Middle frontal gyrus (tissue), 1 donor: ENCODE measurements at regions not wholly inside any gene's neighbourhood (a gene's known extent, or its start where the extent isn't known, plus 50 kb on each side); places are given as distances from the start of the nearest gene placed in this dataset.

Experiments used
- DNase-seq: peaks from one replicate; pipeline ENCODE4 v3.0.0-alpha.2; 2015; ENCODE audit warnings: low spot score; ENCODE audit errors: extremely low spot score

DNA sequence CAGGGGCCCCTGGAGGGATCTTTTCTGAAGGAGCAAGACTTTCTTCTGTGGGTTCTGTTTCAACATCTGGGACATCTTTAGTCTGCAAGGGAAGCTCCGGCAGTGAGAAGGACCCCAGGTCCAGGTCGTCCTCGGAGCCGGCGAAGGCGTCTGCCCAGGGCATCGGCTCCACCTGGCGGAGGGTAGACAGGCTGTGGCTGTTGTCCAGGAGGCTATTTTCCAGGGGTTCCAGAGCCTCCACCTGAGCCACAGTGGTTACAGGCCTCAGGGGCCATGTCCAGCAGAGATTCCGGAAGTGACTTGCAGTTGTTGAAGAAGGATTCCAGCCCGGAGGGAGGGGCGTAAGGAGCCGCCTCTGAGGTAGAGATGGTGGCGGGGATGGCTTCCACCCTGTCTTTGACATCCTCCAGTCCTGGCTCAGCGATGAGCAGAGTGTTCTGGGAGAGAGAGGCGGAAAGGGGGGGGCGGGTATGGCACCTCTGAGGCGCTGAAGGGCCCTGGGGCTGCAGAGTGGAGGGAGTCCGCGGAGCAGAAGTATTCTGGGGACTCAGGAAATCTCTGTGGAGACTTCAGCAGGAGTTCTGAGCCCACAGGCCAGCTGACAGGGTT is 891.3 kb upstream of the LRRTM1 start:
- DNase-seq, result no peak

DNA sequence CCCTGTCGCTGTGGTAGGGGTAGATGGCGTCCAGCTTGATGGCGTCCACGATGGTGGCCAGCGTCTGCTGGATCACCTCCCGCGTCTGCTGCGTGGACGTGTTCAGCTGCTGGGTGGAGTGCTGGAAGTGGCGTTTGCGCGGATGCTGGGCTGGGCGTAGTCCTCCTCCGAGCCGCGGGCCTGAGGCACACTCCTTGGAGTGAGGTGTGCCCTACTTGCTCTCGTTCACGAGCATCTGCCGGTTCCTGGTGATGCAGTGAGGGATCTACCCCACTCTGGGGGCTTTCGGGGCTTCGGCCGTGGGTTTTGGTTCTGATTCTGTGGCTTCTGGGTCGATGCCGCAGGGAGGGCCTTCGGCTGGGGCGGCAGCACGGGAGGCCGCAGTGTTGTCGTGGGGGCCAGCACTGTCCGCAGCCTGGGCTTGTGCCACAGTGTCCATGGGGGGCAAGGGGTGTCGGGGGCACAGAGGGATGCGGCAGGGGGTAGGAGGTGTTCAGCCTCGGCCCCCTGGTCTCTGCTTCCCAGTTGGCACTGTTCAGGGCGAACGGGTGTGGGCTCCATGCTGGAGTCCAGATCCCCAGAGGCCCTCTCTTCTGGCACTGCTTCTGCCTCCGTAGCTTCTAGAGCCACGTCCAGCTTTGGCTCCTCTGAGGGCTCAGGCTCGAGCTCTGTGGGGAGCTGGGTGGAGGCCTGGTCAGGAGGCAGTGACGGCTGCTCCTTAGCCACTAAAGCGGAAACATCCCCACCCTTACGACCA is 890.6 kb upstream of the LRRTM1 start:
- no peak for DNase-seq

DNA sequence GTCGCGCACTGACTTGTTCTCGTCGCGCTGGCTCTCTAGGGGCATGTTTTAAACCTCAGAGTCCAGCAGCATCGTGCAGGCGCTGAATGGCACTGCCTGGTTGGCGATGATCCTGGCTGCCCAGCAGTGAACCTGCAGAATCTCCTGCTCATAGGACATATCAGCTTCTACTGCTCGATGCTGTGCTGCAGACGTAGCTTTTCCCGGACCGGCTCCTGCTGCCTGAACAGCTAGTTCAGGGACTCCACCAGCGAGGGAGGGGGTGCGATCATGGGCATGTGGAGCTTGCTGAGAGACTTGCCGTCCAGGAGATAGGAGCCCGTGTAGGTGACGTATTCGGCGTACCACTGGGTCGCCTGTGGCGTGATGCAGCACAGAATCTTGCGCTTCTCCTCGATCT is 890.0 kb upstream of the LRRTM1 start:
- DNase-seq, result no peak

DNA sequence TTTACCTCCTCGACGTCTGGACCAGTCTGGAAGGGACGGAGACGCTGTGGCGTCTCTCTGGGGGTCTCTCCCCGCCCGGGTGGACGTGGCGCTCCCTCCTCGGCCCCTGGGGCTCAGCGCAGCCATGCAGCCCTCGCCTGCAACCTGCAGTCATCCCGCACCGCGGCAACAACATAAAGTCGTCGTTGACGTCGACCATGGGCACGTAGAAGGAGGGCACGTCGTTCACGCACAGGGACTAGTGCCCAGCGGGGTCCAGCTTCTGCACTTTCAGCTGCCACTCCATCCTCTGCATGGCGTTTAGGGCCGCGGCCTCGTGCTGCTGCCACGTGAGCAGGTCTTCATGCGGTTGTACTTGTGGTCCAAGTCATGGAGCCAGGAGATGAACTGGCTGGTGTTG is 889.6 kb upstream of the LRRTM1 start:
- no peak for DNase-seq

DNA sequence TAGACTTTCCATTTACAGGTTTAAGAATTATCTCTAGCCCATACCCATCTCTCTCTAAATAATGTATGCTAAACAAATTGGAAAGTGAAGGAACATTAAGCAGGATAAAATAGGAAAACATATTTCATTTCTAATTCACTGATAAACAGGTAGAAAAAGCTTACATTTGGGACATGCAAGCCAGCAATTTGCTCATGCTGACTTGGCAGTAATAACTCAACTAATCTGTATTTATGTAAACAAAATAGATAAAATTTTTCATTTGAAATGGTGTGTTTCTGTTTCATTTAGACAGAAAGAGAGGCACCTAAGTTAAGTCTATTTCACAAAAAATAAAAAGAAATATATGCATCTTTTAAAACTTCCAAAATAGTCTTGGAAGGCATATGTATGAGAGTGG is 877.3 kb upstream of the LRRTM1 start:
- DNase-seq, result no peak

DNA sequence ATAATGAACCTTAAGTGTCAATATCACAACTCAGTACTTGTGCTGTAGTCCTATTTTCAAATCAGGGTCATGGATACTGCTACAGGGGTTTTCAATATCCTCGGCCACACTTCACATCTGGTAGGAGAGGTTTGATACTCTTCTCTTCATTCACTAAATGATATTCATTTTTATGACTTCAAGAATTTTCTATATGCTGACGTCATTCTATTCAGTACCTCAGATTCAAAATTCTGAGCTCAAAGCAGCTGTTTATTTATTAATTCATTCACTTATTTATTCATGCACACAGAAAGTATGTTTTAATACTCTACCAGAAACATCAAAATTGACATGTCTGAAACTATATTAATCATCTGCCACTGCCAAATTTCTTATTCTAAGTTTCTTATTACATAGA is 866.9 kb upstream of the LRRTM1 start:
- no peak for DNase-seq

DNA sequence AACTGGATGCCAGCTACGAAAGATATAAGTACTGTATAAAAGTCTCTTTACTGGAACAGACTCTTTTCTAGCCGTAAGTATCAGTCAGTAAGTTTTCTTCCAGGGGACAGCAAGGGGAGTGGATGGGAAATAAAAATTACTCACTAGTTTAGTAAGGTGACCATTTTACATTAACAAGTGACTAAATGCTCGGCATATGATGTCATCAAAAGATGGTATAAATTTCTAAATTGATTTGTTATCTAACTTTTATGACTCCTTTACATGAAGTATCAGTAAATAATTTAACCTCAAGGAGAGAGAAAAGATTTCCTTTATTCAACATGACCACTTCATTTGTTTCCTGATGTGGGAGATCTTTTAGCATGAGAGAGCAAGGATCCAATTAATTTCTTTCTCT is 859.0 kb upstream of the LRRTM1 start:
- DNase-seq, result no peak

DNA sequence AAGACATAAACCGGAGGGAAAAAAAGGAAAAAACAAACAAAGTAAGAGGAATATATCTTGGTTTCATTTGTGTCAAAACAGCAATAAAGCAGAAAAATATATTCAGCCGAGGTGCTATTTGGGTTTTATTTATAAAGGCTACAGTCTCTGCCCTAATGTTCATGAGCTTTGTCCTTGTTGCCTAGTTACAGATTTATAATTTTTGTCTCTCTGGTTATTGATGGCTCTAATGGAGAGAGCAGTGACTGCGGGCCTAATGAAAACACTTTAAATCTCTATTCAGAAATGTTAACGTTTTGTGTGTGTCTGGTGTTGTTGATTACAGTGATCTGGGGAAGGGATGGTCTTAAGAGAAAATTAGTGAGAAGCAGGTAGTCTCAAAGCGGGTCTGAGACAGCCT is 854.0 kb upstream of the LRRTM1 start:
- DNase-seq, result no peak

DNA sequence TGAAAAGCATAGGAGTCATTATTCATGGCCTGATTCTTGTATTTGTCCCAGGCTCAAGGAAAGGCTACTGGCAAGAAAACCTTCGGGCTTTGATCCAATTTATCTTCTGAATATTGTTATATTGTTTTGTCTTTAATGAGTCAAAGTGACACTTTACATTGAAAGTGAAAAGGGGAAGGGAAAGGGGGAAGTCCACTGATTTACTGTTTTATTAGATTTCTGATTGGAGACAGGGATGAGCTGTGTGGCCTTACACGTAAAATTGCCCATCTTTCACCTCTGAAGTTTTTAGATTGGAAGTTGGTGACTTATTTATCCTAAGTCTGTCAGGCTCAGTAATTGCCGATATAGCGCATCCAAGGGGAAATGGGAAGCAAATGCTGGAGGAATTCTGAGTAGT is 843.8 kb upstream of the LRRTM1 start:
- DNase-seq, result no peak

DNA sequence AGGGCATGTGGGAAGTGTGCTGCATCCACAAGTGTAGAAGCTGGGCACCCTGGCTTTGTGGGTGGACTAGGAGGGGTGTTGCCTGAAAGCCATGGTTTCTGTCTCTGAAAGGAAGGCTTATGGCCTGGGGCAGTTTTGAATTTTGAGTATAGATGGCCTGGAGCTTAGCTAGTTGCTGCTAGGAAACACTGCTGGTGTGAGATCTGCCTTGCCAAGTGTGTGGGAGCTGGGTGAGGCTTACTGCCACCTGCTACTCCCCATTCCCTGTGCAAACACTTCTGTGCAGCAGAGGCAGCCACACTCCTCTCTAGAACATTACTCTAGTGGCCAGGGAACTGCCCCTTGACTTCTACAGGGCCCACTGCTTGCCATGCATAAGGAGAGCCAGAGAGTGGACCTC is 831.7 kb upstream of the LRRTM1 start:
- DNase-seq, result no peak

DNA sequence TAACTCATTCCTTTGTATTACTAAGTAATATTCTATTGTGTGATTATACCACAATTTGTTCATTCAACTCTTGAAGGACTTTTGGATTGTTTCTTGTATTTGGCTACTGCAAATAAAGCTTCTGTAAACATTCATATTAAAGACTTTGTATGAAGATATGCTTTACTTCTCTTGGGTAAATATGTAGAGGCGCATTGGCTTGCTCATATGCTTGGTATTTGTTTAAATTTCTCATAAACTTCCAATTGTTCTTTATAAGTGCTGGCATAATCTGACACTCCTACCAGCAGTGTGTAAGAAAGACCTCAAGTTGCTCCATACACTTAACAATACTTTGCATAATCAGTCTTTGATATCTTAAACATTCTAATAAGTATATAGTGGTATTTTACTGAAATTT is 792.8 kb upstream of the LRRTM1 start:
- DNase-seq, result no peak

DNA sequence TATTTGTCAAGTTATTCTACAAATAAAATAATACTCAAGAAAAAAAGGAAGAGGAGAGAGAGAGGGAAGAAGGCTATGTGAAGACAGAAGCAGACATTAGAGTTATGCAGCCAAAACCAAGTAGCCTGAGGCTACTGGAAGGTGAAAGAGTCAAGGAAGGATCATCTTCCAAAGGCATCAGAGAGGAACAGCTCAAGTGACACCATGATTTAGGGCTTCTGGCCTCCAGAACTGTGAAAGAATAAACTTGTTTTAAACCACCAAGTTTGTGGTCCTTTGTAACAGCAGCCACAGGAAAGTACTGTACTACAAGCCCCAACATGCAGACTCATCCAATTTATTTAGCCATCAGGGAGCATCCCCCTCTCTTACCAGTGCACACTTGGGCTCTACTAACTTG is 788.5 kb upstream of the LRRTM1 start:
- DNase-seq, result no peak

DNA sequence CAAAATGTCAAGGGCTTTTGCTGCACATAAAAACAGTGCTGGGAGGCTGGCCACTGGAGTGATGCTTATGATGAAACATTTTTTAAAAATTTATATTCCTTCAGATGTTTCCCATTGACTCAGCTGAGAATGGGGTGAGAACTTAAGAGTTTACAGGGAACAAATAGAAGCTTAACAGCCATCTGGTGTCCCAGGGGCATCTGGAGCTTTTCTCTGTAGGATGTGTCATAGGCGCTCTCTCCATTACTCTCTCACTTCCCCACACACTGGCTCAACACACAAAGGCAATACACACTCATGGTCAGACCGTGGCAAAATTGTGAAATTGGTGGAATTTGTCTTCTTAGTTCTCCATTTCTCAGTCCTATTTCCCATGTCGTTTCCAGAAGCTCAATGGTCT is 783.1 kb upstream of the LRRTM1 start:
- no peak for DNase-seq

DNA sequence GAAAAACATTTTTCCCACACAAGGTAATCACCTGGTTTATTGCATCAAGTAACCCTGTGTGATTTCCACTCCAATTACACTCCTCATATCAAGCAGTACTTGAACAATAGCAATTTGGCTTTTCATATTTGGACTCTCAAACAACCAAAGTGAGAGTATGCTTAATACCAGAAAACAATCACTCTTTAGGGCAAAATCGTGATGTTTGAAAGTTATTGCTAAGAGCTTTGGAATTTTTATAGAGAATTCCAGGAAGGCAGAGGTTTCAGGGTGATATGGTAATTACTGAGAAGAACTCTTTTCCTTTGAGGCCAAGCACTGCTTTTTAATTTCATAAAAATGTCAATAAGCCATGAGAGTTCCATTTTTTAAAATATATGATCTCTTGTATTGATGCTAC is 779.5 kb upstream of the LRRTM1 start:
- no peak for DNase-seq

DNA sequence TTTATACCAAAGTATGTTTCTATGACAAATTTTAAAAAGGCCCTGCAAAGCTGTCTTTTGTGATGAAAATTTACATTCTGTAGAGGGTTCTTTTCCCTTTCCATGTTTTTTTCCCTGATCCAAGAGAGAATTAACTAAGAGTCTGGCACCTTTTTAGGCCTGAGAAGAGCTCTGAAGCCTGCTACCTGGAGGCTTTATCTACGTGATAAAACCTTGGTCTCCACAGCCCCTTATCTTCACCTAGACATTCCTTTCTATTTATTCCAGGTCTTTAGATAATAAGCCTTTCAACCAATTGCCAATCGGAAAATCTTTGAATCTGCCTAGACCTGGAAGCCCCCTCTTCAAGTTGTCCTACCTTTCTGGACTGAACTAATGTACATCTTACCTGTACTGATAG is 774.1 kb upstream of the LRRTM1 start:
- DNase-seq, result no peak

DNA sequence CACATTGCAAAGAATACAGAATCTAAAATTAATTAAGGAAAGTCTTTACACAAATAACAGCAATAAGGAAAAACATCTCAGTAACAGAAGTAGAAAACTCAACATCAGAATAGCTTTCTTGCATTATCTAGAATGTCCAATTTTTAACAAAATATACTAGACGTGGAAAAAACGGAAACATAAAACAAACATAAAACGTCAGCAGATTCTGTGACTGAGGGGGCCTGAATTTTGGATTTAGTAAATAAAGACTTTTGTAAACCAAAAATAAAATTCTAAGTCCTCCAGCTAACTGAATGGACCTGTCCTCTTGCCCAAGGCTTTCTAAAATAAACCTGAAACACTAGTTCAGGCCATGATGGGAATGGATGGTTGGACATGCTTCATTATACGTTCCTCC is 773.5 kb upstream of the LRRTM1 start:
- DNase-seq, result no peak

DNA sequence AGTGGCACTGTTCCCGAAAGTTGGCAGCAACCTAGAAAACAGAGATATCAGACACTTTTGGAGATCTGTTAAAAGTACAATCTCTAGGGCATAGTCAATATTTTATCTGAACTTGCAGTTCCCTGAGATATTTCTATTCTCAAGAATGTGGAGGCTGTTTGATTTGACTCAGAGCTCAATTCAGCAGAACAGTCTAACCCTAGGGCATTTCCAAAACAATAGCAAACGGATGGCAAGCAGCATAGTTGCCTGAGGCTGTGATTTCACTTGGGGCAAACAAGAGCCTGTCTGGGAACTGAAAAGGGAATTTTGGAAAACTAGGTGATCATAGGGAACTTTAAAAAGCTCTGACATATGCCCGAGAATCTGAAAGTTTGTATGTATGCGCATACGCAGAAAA is 772.8 kb upstream of the LRRTM1 start:
- no peak for DNase-seq

DNA sequence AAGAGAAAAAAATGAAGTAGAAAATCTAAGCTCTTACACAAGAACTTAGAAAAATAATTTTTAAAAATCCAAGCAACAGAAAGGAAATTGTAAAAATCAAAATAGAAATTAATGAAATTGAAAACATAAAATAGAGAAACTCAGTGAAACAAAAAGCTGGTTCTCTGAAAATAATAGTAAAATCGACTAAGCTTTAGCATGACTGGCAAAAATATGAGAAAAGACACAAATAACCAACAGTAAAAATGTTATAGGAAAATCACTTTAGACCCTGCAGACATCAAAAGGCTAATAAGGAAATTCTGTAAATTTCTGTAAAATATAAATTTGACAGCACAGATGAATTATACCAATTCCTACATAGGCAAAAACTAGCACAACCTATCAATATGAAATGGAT is 768.9 kb upstream of the LRRTM1 start:
- DNase-seq, result no peak

DNA sequence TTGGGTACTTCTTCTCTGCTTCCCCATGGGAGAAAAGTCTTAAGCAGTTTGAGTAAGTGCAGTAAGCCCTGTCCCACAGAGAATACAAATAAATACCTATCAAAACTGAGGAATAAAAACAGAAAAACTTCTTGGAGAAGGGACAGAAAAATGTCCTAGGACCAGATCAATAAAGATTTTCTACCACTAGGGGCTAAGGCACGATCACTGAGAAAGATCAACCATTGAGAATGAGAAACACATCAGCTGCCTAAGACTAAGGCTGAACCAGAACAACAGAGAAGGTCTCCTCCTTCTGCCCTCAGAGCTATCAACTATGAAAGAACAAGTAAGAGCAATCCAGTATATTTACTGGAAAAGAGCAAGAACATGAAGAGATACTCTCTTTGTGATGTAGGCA is 763.6 kb upstream of the LRRTM1 start:
- DNase-seq, result no peak

DNA sequence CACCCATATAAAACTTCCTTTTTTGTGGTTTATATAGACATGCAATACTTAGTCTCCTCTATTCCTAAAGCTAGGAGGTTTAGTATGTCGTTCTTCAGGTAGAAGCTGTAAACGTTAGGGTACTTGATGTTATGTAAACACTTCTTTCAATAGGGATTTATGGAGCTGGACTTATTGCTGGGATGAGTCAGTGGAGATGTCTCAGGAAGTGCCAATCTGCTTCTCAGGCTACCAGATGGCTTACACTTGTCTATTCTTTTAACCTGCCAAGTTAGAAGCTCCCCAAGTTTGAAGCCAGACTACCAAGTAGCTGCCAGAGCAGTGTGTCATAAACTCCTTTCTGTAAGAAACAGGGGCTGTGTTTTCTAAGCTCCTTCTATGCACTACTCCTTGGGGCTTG is 756.5 kb upstream of the LRRTM1 start:
- no peak for DNase-seq

DNA sequence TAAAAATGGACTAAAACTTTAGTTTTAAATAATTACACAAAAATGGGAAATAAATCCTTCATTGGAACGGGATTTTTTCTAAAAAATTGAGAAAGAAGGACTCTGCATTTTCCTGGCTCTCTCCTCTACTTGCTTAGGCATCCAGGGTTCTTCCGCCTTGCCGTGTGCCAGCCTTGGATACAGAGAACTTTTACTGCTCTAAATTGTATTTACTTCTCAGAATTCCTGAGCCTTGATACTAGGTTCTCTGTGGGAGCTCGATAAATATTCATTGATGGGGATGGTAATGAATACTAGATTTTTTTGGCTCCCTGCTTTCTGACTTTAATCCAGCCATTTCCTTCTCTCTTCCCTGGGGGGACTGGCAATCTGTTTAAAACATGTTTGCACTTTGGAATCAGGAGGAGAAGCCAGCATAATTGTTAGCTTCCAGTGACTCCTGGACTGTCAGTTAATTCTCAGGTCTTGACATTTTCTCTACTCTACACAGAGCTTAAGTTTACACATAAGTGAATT is 746.1 kb upstream of the LRRTM1 start:
- DNase-seq, result no peak

DNA sequence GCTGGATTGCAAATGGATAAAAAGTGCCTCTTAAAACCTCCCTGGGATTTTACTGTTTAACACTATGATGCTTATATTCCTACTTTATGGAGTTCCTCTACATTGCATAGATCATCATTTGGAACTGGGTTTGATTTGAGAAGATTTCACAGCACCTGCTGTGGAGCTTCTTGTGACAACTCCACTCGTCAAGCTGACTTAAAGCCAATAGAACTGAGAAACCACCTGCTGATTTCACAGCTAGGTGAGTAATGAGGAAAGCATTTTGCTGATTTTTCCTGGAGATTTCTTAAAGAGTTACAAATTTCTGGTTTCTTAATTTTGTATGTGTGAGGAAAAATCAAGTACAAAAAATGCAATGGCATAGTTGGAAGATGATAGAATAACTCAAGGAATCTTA is 739.1 kb upstream of the LRRTM1 start:
- DNase-seq, result no peak

DNA sequence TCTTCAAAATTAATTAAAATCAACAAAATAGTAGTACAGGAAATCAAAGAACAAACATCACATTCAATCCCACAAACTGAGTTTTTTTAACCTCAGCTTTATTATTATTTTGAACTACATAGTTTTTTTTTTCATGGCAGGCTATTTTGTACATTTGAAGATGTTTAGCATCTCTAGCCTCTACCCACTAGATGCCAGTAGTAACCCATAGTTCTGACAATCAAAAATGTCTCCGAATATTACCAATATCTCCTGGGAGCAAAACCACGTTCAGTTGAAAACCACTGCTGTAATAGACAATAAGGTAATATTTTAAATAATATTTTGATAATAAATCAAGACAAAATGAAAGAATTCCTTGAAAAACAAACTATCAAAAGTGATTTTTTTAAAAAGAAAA is 702.6 kb upstream of the LRRTM1 start:
- DNase-seq, result no peak
